AG09319 (cell line): ENCODE measurements at regions not wholly inside any gene's neighbourhood (a gene's known extent, or its start where the extent isn't known, plus 50 kb on each side); places are given as distances from the start of the nearest gene placed in this dataset.

ENCODE experiments used
- DNase-seq: peaks from one replicate; pipeline ENCODE4 v3.0.0-alpha.2; 2010; ENCODE audit warnings: low read depth; ENCODE audit errors: extremely low read depth
- CTCF ChIP-seq: IDR thresholded peaks from 2 replicates; pipeline ENCODE4 v1.5.1; 2011; ENCODE audit warnings: low read depth, mild to moderate bottlenecking, inconsistent platforms, low read length, moderate library complexity

GRCh38 chr3:55341502-55342031 is 145.5 kb downstream of the WNT5A start:
- DNase-seq, result no peak
- no peak for TF ChIP-seq CTCF

- no peak for DNase-seq
- TF ChIP-seq CTCF, result no peak
Observed at GRCh38 chr3:55339819-55340218, 147.3 kb downstream of the WNT5A start.

- DNase-seq, result no peak
- no peak for TF ChIP-seq CTCF
Observed at GRCh38 chr3:55339390-55339789, 147.7 kb downstream of the WNT5A start.

GRCh38 chr3:55337641-55338180 is 149.4 kb downstream of the WNT5A start:
- TF ChIP-seq CTCF, result no peak
- no peak for DNase-seq

GRCh38 chr3:55333923-55334322 is 153.2 kb downstream of the WNT5A start:
- no peak for TF ChIP-seq CTCF
- no peak for DNase-seq

- no peak for TF ChIP-seq CTCF
- no peak for DNase-seq
Observed at GRCh38 chr3:55333046-55333445, 154.1 kb downstream of the WNT5A start.

- TF ChIP-seq CTCF, result no peak
- DNase-seq, result no peak
Observed at GRCh38 chr3:55332176-55332575, 154.9 kb downstream of the WNT5A start.
